Kidney glomerular epithelial cell (primary cell): ENCODE measurements at regions not wholly inside any gene's neighbourhood (a gene's known extent, or its start where the extent isn't known, plus 50 kb on each side); places are given as distances from the start of the nearest gene placed in this dataset.
"Not testable (repeated sequence)": the region's sequence is repeated elsewhere in the genome, so short reads cannot be mapped to it uniquely, and the experiment has no call there.

ENCODE experiments used
- DNase-seq: peaks from one replicate; lab custom pipeline; 2025; lab: John Stamatoyannopoulos, UW

DNA sequence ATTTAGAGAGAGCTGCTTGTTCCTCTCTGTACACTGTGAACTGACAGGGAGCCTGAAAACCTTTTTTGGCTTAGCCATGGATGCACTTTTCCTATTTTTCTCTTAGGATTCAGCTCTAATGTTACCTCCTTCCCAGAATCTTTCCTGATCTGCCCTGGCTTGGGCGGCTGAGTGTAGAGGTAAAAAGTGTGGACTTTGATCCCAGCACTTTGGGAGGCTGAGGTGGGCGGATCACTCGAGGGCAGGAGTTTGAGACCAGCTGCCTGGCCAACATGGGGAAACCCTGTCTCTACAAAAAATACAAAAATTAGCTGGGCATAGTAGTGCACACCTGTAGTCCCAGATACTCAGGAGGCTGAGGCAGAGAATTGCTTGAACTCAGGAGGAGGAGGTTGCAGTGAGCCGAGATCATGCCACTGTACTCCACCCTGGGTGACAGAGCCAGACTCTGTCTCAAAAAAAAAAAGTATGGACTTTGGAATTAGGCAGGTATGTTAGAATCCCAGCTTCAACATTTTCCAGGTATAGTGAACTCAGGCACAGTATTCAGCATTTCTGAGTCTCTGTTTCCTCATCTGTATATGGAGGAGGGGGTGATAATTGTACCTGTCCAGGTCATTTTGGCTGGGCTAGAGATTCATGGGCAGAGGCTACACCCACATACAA, 212.5 kb upstream of the EEF2KMT start:
- no peak for DNase-seq

DNA sequence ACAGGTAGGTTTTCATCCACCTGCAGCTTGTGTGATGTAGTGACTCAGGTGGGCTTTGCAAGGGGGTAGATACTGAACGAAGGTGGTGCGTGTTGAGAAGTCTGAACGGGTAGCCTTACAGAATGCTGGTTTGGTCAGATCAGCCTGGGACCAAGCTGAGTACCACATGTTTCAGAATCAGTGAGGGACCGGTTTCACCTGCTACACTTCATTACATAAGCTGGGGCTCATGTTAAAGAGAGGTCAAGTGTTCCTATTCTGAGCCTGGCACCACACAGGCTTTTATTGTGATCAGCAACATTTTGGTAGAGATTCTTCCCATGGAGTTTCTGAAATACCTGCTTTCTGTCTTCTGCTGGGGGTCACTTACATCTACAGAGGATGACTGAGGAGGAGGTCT, 207.4 kb upstream of the EEF2KMT start:
- DNase-seq: no peak

DNA sequence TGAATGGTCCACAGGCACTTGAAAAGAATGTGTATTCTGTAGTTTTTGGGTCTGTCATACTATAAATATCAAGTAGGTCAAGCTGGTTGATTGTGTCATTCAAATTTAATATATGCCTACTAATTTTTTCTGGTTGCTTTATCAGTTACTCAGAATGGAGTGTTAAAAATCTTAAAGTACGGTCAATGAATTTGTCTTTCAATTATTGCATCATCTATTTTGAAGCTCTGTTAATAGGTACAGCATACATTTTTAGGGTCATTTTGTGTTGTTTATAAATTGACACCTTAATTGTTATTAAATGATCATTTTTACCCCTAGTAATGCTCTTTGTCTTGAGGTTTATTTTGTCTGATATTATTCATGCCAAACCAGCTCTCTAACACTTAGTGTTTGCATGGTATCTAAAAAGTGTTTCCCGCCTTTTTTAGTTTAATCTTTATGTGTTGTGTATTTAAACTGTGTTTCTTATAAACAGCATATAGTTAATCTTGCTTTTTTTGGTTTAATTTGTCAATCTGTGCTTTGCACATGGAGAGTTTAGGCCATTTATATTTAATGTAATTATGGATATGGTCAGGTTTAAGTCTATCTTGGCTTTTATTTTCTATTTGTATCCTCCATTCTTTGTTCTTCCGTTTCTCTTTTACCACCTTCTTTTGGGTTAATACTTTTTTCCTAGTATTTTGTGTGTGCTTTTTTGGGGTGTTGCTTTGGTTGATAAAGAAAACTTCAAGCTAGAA, 204.9 kb upstream of the EEF2KMT start:
- DNase-seq: no peak

DNA sequence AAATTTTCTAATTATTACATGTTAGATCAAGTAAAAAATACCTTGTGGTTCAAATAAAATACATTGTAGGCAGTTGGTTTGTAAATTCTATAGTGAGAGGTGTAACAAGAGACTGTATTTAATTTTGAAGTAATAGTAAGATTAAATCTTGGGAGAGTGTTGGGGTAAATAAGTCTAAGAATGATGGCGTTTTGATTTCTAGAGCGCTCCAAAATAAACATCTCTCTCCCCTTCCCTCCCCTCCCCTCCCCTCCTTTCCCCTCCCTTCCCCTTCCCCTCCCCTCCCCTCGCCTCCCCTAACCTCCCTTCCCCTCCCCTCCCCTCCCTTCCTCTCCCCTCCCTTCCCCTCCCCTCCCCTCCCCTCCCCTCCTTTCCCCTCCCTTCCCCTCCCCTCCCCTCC, 200.6 kb upstream of the EEF2KMT start:
- DNase-seq: no peak

DNA sequence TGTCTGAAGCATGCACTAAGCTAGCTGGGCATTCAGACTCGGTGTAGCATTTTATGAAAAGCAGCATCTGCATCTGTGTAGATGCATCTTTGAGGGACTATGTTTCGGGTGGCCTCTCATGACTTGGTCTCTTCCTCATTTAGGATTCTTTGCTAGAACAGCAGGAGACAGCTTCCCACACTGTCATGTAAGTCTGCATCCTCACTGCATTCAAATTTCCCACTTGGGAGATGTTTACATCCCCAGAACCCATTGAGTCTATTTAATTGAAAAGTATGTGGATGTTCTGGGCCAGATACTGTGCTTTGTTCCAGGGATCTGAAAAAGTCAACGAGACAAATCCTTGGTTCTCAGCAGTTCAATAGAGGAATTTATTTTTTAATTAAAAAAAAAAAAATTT, 198.6 kb upstream of the EEF2KMT start:
- DNase-seq: no peak

DNA sequence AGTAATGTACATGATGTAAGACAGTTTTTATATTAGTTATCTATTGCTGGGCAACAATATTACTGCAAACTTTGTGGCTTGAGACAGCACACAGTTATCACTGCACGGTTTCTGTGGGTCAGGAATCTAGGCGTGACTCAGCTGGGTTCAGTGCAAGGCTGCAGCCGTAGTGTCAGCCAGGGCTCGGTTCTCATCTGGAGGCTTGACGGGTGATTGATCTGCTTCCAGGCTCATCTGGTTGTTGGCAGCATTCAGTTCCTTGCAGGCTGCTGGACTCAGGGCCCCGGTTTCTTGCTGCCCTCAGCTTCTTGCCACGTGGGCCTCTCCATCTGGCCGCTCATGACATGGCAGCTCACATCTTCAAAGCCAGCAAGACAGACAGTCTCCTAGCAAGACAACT, 197.7 kb upstream of the EEF2KMT start:
- DNase-seq: not testable (repeated sequence)

DNA sequence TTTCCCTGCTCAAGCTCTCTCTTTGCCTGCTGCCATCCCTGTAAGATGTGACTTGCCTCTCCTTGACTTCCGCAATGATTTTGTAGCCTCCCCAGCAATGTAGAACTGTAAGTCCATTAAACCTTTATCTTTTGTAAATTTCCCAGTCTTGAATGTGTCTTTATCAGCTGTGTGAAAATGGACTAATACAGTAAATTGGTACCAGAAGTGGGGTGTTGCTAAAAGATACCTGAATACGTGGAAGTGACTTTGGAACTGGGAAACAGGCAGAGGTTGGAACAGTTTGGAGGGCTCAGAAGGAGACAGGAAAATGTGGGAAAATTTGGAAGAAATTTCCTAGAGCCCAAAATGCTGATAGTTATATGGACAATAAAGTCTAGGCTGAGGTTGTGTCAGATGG, 184.6 kb upstream of the EEF2KMT start:
- not testable (repeated sequence) for DNase-seq

DNA sequence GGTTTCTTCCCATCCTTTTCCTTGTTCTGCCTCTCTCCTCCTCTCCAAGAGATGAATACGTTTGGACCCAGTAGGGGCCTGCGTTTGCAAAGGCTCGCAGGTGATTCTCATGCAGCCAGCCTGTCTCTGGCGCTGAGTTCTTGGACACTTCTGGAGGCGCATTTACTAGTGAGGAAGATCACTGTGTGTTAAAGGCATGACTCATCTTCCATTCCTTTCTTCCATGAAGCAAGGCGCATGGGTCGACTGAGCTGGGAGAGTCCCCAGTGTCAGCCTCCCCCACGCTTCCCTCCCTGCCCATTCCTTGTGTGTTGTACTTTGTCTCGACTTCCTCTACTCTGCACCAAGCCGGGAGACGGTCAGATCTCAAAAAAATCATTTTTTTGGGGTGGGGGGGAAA, 159.9 kb upstream of the EEF2KMT start:
- DNase-seq: peak; percentile 2

DNA sequence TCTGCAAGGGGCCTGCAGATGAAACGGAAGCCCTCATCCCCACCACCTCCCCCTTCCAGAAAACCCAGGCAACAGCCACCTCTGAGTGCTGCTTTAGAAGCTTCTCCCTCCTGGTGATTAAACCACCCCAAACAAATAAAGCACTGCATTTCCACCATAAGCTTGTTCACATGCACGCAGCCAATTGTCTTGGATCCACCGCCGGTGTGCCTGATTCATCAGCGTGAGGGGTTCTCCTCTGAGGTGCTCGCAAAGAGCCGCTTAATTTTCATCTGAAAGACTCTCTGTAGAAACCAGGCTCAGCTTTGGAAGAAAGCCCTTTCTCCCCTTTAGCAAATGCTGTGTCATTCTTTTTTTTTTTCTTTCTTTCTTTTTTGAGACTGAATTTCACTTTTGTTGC, 155.2 kb upstream of the EEF2KMT start:
- DNase-seq: no peak

DNA sequence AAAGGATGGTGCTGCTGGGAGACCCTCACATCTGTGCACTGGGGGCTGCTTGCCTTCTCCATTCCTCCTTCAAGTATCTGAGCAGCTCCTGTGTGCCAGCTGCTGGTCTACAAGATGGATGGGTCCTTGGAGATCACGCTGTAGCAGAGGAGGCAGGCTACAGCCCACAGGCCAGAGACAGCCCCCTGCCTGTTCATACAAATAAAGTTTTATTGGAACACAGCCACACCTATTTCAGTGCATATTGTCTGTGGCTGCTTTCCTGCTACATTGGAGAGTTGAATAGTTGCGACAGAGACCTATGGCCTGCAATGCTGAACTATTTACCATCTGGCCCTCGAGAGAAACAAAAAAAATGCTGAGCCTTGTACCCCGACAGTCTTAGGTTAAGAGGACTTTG, 149.8 kb upstream of the EEF2KMT start:
- DNase-seq: not testable (repeated sequence)

DNA sequence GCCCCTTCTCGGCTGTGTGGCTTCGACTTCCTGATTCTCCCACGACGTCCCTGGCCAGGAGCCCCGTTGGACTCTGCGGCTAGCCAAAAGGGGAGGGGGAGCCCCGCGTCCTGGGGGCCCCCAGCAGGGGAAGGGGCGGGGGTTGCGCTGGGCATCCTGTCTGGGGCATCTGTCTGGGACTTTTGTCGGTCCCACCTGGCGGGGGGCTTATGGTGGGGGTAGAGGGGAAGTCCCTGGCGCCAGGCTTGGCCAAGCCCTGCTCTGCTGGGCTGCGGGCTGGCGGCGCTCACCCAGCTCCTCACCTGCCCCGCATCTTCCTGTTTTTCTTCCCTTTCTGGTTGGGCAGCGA, 142.7 kb upstream of the EEF2KMT start:
- not testable (repeated sequence) for DNase-seq

DNA sequence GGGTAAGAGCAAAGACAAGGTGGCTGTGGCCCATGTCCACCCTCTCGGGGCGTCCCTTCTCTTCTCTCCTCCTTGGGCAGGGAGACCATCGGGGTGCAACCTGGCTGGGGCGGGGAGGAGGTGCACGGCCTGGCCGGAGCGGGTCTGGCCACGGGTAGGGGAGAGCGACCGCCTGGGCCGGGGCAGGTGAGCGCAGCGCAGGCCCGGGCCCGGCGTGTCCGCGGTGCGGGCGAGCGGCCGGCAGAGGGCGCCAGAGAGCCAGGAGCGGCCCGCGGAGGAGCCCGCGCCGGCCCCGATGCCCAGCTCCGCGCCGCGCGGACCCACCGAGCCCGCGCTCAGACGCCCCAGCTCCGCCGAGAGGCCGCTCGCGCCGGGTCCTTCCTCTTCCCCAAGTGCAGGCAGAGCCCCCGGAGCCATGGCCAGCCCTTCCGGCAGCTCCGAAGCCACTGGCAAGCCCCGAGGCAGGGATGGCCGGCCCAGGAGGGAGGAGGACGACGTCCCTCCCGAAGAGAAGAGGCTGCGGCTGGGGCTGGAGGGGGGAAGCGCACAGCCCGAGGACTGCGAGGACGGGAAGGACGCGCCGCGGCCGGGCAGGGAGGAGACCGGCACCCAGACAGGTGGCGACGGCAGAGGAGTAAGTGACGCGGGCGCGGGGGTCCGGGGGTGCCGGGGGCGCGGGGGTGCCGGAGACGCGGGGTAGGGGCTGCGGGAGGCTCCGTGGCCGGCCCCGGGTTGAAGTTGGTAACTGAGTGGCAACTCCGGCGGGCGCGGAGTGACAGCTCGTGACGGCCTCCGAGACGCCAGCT, 142.1 kb upstream of the EEF2KMT start:
- not testable (repeated sequence) for DNase-seq

DNA sequence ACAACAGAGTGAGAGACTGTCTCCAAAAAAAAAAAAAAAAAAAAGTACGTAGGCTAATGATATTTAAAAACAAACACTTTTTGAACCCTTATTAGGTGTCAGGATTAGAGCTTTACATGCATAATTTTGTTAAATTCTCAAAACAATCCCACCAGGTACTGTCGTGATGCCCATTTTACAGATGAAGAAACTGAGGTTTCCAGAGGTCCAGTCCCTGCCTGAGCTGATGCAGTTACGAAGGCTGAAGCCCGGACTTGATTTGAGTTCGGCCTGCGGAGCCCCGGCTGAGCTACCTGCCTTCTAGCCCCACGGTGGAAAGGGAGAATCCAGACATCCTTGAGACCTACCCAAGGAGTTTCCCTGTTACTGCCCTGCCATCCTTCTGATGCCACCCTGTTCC, 137.5 kb upstream of the EEF2KMT start:
- no peak for DNase-seq

DNA sequence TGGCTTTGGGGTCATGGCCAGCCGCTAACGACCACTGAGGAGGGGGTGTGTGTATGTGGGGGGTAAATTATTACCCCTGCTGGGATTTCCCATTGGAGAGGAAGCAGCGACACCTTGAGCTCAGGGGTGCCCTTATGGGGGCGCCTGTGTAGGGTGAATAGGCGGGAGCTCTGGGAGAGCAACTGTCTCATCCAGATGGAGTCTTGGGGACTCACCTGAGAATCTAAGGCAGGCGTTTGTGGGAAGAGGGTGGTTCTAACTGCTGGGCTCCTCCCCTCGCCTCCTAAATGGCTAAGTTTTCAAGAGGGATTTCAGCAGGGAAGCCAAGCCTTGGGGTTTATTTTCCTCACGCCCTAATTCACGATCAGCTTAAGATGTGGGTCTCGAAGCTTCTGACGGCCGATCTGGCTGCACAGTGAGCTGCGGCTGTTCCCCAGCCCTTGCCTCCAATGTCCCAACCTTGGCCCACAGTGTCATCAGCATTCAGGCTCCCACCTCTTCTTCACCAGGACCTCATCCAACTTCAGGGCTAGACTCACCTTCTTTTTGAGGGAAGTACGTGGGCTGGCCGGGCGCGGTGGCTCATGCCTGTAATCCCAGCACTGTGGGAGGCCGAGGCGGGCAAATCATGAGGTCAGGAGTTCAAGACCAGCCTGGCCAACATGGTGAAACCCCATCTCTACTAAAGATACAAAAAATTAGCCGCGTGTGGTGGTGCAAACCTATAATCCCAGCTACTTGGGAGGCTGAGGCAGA, 136.9 kb upstream of the EEF2KMT start:
- DNase-seq: no peak

DNA sequence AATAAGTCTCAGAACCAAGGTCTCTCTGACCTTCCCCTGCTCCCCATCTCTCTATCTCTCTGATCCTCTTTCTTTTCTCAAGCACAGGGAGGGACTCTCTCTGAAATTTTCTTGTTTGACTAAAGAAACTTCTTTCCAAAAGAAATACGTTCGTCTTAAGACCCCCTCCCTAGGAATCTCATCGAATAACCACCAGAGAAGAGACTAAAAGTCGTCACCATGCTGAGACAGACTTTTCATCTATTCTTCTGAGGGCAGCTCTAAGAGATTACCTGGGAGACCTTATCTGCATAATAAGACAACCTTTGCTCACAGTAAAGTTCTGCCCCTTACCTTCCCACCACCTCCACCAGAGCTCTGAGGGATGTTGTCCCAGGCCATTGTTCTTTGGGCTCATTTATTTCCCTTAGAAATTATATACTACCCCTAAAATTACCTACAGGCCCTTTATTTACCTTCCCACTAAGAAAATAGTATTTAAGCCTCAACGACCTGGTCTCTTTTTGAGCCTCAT, 133.7 kb upstream of the EEF2KMT start:
- no peak for DNase-seq

DNA sequence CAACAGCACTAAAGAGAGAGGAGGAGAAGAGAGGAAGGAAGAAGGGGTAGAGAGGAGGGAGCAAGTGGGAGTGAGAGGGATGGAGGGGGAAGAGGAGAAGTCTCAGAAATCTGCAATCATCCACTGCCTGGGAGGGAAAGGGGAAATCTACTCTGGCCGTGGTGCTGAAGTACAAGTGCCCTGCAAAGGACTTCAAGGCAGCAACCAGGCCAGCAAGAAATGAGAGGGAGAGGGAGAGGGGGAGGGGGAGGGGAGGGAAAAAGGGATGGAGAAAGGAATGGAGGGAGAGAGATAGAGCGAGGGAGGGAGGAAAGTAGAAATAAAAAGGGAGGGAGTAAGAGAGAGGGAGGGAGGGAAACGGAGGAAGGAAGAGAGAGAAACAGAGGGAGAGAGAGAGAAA, 130.8 kb upstream of the EEF2KMT start:
- no peak for DNase-seq

DNA sequence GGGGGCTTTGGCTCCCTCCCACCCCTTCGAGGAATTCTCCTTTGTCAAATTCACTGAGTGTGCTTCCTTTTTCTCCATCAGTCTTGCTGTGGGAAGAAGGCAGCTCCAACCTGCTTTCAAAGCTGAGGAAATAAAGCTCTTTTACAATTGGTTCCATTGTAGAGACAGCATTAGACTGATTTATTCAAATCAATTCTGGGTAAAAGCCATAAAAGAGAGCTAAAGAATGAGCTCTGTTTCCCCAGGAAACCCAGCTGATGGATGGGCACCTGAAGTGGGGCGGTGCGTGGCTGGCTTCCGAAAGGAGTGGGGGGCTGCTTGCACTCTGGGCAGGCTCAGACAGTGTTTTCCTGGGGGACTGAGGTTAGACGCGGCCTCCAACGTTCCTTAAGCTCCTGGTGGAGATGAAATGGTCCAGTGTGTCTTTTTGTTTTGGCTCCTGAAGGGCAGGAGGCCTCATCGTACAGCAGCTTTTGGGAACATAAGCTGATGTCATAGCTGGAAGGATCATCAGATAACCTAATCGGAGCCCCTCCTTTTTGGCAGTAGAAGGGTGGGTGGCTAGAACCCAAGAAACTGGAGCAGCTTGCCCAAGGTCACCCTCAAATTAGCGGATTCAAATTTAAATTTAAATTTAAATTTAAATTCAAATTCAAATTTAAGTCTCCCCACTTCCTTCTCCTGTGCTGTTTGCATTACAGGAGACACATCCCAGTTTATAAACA, 128.5 kb upstream of the EEF2KMT start:
- no peak for DNase-seq

DNA sequence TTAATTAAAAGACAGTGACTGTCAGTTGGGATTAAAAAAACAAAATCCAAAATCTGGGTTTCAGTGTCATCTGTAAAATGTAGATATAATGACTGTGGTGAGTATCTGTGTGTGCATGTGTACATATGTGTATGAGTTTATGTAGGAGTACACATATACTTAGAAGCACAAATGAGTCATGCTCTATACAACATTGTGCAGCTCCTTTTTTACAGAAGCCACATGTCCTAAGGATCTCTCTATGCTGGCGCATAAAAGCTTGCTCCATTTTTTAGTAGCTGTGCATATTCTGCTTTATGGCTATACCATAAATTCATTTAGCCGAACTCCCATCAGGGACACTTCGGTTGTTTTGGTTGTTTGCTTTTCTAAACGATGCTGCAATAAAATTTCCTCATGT, 125.2 kb upstream of the EEF2KMT start:
- no peak for DNase-seq

DNA sequence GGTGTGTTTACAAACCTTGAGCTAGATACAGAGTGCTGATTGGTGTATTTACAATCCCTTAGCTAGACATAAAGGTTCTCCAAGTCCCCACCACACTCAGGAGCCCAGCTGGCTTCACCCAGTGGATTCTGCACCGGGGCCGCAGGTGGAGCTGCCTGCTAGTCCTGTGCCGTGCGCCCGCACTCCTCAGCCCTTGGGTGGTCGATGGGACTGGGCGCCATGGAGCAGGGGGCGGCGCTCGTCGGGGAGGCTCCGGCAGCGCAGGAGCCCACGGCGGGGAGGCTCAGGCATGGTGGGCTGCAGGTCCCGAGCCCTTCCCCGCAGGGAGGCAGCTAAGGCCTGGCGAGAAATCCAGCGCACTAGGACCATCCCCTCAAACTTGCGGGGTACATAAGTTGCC, 124.2 kb upstream of the EEF2KMT start:
- DNase-seq: not testable (repeated sequence)

DNA sequence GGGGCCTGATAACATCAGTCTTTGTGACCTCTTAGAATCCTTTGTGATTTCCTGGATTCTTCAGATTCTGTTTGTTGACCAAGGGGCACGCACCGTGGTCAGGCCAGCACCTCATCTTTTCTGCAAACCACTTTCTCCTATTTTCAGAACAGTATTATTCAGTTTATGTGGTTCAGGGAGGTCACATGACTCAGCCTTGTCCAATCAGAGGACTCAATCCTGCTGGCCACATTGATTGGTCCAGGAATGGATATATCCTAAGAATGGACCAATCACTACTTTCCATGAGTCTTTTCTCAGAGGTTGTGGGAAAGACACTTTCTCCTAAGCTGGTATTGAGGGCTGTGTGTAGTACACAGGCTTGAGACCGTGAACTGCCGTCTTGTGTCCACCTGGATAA, 123.1 kb upstream of the EEF2KMT start:
- no peak for DNase-seq

DNA sequence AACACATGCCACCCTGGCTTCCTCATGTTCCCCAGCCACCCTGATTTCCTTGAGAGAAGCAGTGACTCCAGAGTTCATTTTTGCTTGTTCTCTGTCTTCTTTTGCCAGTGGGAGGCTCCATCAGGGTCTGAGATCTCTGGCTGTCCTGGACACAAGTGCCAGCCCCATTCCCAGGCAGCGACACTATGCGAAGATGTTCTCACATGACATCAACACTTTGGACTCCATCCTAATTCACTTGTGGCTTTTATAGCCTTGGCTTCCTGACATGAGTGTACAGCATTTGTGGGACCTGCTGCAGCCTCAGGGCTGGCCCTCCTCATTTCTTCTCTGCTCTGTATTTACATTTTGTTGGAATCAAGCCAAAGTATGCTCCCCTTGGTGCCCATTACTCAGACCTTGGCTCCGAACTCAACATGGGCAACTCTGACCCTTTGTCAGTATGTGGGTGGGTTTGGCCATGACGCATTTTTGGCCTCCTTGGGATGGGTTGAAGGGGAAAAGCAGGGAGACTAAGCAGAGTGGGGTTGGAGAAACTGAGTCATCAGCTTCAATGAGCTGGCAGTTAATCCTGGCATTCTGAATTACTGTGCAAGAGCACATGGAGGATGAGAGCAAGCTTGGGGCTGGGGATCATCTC, 119.0 kb upstream of the EEF2KMT start:
- no peak for DNase-seq
